Natural killer cell (primary cell): ENCODE measurements at regions not wholly inside any gene's neighbourhood (a gene's known extent, or its start where the extent isn't known, plus 50 kb on each side); places are given as distances from the start of the nearest gene placed in this dataset.

Experiments
- ATAC-seq, 3 donors: fragments of 150-1000 bp in 2 of 3; fragments of 200-7000 bp in 1 of 3; cut with Tn5 transposase; 1 replicate in 1 of 3; 2 replicates in 2 of 3; pipeline ENCODE4 v1.10.0; 2021; ENCODE audit warnings: mild to moderate bottlenecking in 2 of 3, moderate library complexity in 2 of 3
- DNase-seq, 2 donors: peaks; one replicate each; pipeline versions ENCODE4 v3.0.0 to v3.0.0-alpha.2; 2013 to 2021; ENCODE audit warnings: mixed read lengths in 1 of 2
- H3K27ac ChIP-seq: one replicate; pipeline ENCODE4 v1.5.1; 2013; ENCODE audit warnings: mild to moderate bottlenecking, low read length
- H3K27me3 ChIP-seq: one replicate; pipeline ENCODE4 v1.6.1; 2013; ENCODE audit warnings: low read length; ENCODE audit not compliant: control insufficient read depth, insufficient read depth
- H3K36me3 ChIP-seq: one replicate; pipeline ENCODE4 v1.6.1; 2013; ENCODE audit warnings: low read length; ENCODE audit not compliant: control insufficient read depth, insufficient read depth
- H3K4me1 ChIP-seq: one replicate; pipeline ENCODE4 v1.6.1; 2013; ENCODE audit warnings: low read length; ENCODE audit not compliant: control insufficient read depth, insufficient read depth
- H3K4me3 ChIP-seq: one replicate; pipeline ENCODE4 v1.5.1; 2013; ENCODE audit warnings: low read length
- H3K9me3 ChIP-seq: one replicate; pipeline ENCODE4 v1.6.1; 2013; ENCODE audit warnings: low read length; ENCODE audit not compliant: control insufficient read depth, insufficient read depth
- H3K27ac Mint-ChIP-seq, 2 donors: one replicate each; pipeline ENCODE4 v1.8.0; 2022; ENCODE audit warnings: mild to moderate bottlenecking in 2 of 2, mixed read lengths in 2 of 2, moderate library complexity in 1 of 2
- H3K27me3 Mint-ChIP-seq, 2 donors: one replicate each; pipeline ENCODE4 v1.8.0; 2022; ENCODE audit warnings: low read depth in 2 of 2, mixed read lengths in 2 of 2
- H3K36me3 Mint-ChIP-seq: one replicate; pipeline ENCODE4 v1.8.0; 2022; ENCODE audit warnings: mixed read lengths
- H3K4me1 Mint-ChIP-seq, 2 donors: one replicate each; pipeline ENCODE4 v1.8.0; 2022; ENCODE audit warnings: mixed read lengths in 2 of 2
- H3K4me3 Mint-ChIP-seq: one replicate; pipeline ENCODE4 v1.8.0; 2022; ENCODE audit warnings: mild to moderate bottlenecking, moderate library complexity, mixed read lengths
- H3K9me3 Mint-ChIP-seq, 2 donors: one replicate each; pipeline ENCODE4 v1.8.0; 2022; ENCODE audit warnings: mixed read lengths in 2 of 2
- CTCF ChIP-seq: fragments of 200-600 bp; IDR thresholded peaks from one replicate; pipeline ENCODE4 v1.8.0; 2022; ENCODE audit warnings: antibody characterized with exemption
- WGBS: methylation state at CpG from one replicate; pipeline ENCODE4 v1.1.7; 2013; ENCODE audit warnings: missing lambda C conversion rate; ENCODE audit not compliant: insufficient coverage; 5-methylcytosine and 5-hydroxymethylcytosine counted together
- intact Hi-C: fragments of 100-400 bp; cut with micrococcal nuclease; formaldehyde crosslinking; loops from one replicate; pipeline ENCODE4 v1.14.2; 2022

GRCh38 chr6:133820208-133820607, 68.7 kb upstream of the TCF21 start:
- Mint-ChIP-seq H3K9me3 (no peaks in the 10 kb centered on the region), H3K36me3 (no peaks in the 10 kb centered on the region), H3K4me3 (no peak overlapping the region), H3K27me3 (peaks cover 0 to 3% of the 10 kb centered on the region in 2 donors), H3K27ac (no peak overlapping the region), H3K4me1 (no peaks in the 10 kb centered on the region)
- ATAC-seq (no peak), DNase-seq (no peak)
- 83% methylated on average over 3 of the region's 3 CpGs for WGBS
- H3K4me1 ChIP-seq = no peaks in the 10 kb centered on the region
- H3K27ac ChIP-seq = no peak overlapping the region
- H3K36me3 ChIP-seq = no peaks in the 10 kb centered on the region
- H3K27me3 ChIP-seq = no peaks in the 10 kb centered on the region
- no peak for TF ChIP-seq CTCF
- no peaks in the 10 kb centered on the region for H3K9me3 ChIP-seq
- intact Hi-C loops = no loop called here
- H3K4me3 ChIP-seq = no peak overlapping the region

- peaks cover 0 to 3% of the 10 kb centered on the region in 2 donors for H3K9me3 Mint-ChIP-seq
- Histone ChIP-seq H3K36me3 (no peaks in the 10 kb centered on the region), H3K4me1 (no peaks in the 10 kb centered on the region), H3K27ac (no peak overlapping the region), H3K27me3 (no peaks in the 10 kb centered on the region), H3K9me3 (no peaks in the 10 kb centered on the region), H3K4me3 (no peak overlapping the region)
- no peak overlapping the region for H3K4me3 Mint-ChIP-seq
- no peaks in the 10 kb centered on the region for H3K4me1 Mint-ChIP-seq
- H3K27me3 Mint-ChIP-seq = peaks cover 0 to 5% of the 10 kb centered on the region in 2 donors
- H3K27ac Mint-ChIP-seq = no peak overlapping the region
- TF ChIP-seq CTCF = no peak
- no peak for ATAC-seq
- intact Hi-C loops = no loop called here
- no peaks in the 10 kb centered on the region for H3K36me3 Mint-ChIP-seq
- no peak for DNase-seq
Observed at GRCh38 chr6:133827766-133828165, 61.1 kb upstream of the TCF21 start.

- Mint-ChIP-seq H3K36me3 (no peaks in the 10 kb centered on the region), H3K27me3 (peaks cover 1 to 8% of the 10 kb centered on the region in 2 donors), H3K27ac (no peak overlapping the region), H3K4me1 (peaks cover 0 to 8% of the 10 kb centered on the region in 2 donors), H3K4me3 (no peak overlapping the region), H3K9me3 (no peaks in the 10 kb centered on the region)
- no peak for ATAC-seq
- Histone ChIP-seq H3K4me3 (no peak overlapping the region), H3K36me3 (no peaks in the 10 kb centered on the region), H3K9me3 (no peaks in the 10 kb centered on the region), H3K27ac (no peak overlapping the region), H3K4me1 (peaks cover 6% of the 10 kb centered on the region), H3K27me3 (peaks cover 7% of the 10 kb centered on the region)
- no peak for TF ChIP-seq CTCF
- no peak for DNase-seq
- WGBS = 92% methylated on average over 3 of the region's 3 CpGs
- intact Hi-C loops = no loop called here
Observed at GRCh38 chr6:133833949-133834359, 55.0 kb upstream of the TCF21 start.

- Mint-ChIP-seq H3K36me3 (no peaks in the 10 kb centered on the region), H3K9me3 (no peaks in the 10 kb centered on the region), H3K27ac (no peak overlapping the region), H3K4me1 (peaks cover 0 to 8% of the 10 kb centered on the region in 2 donors), H3K27me3 (peaks cover 5 to 11% of the 10 kb centered on the region in 2 donors), H3K4me3 (no peak overlapping the region)
- H3K27ac ChIP-seq = no peak overlapping the region
- intact Hi-C loops = no loop called here
- peaks cover 6% of the 10 kb centered on the region for H3K4me1 ChIP-seq
- no peak for TF ChIP-seq CTCF
- ATAC-seq = no peak
- WGBS = 71% methylated on average over 2 of the region's 2 CpGs
- no peaks in the 10 kb centered on the region for H3K36me3 ChIP-seq
- DNase-seq = no peak
- no peaks in the 10 kb centered on the region for H3K9me3 ChIP-seq
- no peak overlapping the region for H3K4me3 ChIP-seq
- peaks cover 7% of the 10 kb centered on the region for H3K27me3 ChIP-seq
Observed at GRCh38 chr6:133834472-133835170, 54.3 kb upstream of the TCF21 start.
